ENCODE measurements at regions not wholly inside any gene's neighbourhood (a gene's known extent, or its start where the extent isn't known, plus 50 kb on each side); places are given as distances from the start of the nearest gene placed in this dataset.
"Not testable (repeated sequence)": the region's sequence is repeated elsewhere in the genome, so short reads cannot be mapped to it uniquely, and the experiment has no call there.

DNA sequence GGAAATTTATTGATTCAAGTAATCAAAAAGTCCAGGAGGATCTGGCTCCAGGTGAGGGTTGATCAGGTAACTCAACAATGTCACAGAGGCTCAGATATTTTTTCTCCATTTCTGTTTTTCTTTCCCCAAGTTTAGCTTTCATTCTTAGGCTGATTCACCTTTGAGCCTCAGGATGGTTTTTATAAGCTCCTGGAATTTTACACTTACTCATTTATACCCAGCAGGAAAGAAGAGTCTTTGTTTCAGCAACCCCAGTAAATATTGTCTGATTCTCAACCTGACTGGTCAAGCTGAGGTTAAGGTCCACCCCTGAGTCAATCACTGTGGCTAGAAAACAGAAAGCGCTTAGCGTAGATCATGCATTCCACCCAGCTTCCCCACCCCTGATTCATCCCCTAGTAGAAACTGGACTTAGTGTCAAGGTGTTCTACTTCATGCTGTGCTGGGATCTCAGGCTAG lies 500.6 kb downstream of the KIF4B start:
- no peak for DNase-seq (ENCODE audit: low spot score)

DNA sequence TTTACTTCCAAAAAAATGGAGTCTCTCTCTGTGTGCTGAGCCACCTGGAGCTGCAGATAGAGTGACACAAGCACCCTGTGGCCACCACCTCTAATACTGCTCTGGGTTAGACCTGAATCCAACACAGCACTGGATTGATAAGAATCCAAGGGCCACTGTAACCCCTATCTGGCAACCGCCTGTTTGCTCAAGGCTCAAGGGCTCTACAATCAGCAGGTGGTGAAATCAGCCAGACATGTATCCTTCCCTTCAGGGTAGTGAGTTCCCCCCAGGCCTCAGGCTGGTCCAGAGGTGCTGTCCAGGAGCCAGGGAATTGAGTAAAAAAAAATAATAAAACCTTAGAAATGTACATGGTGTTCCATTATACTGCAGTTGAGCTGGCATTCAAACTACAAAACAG lies 509.0 kb downstream of the KIF4B start:
- no peak for DNase-seq (ENCODE audit: low spot score)

DNA sequence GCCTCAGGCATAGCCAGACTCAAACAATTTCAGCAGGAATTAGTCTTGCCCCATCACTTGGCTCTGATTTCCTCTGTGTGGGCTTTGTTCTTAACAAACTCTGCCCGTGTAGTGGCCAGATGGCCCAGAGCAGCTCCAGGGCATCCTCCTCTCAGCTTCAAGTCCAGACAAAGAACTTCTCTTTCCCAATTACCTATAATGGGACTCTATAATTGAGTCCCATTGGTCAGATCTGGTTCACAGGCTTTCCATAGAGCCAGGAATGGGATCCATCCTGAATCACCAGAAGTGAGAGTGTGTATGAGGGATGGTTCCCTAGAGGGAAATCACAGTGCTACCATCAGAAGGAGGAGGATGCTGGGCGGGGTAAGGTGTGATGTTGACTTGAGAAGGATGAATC lies 515.8 kb downstream of the KIF4B start:
- DNase-seq (ENCODE audit: low spot score) = no peak

DNA sequence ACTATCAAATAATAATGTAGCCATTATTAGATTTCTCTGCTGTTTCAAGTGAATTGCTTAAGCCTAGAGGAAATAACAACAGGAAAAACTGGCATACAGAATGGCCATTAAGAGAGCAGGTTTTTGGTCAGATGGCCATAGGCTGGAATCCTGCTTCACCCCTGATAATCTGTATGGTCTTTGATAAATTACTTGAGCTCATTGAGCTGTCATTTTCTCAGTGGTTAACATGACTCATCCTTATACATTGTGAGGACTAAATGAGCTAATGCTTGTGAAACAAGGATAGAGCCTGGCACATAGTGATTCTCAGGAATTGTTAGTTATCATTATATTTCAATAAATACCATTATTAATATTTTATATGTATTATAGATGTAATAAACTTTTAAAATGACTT lies 516.5 kb downstream of the KIF4B start:
- DNase-seq (ENCODE audit: low spot score) = no peak

DNA sequence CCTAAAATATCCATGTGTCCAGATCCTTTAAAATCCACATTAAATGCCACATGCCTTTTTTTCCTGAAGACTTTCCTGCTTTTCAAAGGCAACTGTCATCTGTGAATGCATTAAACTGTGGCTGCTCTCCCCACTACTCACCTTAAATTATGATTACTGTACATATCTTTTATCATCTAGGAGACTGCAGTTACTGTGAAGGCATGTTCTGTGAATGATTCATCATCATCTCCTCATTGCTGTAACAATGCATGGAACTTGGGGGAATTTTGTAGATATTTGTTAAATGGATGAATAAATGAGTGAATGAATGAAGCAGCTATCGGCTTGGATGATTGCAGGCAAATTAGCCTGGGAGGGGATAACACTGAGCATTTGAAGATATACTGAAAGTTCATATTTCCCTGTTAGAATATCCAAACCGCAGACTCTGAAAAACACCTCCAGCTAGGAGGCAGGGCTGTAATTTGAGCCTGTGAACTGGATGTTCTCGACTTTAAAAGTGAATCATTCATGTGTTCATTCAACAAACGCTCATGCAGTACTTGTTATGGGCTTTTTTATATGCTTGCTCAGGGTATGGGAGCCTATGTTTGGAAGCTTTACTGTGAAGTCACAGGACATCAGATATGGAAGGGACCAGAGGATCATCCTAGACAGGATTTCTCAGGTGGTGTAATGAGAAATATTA lies 519.2 kb downstream of the KIF4B start:
- no peak for DNase-seq (ENCODE audit: low spot score)

DNA sequence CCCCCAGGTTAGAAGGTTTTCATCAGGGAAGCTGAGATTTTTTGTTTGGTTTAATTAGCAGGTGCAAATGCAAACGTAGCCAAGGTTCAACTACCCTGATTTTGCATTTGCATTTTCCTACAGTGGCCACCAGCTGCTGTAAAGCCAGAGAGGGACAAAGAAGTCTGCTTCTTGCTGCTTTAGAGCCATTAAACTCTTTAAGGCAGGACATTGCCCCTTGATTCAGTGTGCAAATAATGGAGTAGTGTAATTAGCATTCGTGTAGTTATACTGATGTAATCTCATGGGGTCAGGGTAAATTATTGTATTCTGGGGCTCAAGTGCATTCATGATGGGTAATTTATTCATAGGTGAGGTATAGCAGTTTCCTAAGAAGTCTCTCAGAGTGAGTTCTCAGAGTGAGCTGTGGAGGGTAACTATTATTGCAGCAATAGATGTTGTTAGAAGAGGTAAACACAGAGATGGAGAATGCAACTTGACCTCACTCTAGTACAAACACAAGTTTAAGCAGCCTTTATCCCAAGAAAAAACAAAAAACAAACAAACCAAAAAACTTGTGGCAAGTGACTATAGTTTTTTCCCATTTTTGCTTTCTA lies 526.5 kb downstream of the KIF4B start:
- DNase-seq (ENCODE audit: low spot score) = no peak

DNA sequence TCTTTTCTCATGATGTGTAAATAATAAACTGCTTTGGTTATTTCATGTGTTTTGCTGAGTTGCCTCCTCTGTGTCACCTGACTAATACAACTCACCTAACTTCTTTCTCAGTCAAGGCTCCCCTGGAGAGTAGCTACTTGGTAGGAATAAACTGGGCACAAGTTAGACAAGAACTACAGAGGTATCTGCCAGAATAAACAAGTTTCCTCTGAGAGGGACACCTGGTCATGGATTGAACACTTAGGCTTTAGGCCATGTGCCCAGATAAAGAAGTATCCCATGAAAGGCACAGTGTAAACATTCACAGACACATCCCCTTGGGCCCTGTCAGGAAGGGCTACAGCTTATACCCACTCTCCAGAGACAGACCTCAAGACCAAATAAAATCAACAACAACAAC lies 532.5 kb downstream of the KIF4B start:
- no peak for DNase-seq (ENCODE audit: low spot score)

DNA sequence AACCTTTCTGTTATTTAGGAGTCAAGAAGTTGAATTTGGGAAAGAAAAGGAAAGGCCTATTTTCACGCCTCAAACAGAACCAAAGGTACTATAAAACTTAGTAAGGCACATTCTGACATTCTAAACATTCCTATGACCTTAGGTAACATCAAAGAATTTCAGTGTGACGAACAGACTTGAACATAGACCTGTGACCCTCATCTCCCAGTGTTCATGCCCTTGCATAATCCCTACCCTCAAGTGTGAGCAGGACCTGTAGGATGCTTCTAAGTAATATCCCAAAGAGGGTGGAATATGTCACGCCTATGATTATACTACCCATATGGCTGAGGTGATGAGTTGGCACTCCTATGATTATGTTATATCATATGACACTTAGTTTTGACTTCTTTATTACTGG lies 540.9 kb downstream of the KIF4B start:
- no peak for DNase-seq (ENCODE audit: low spot score)

DNA sequence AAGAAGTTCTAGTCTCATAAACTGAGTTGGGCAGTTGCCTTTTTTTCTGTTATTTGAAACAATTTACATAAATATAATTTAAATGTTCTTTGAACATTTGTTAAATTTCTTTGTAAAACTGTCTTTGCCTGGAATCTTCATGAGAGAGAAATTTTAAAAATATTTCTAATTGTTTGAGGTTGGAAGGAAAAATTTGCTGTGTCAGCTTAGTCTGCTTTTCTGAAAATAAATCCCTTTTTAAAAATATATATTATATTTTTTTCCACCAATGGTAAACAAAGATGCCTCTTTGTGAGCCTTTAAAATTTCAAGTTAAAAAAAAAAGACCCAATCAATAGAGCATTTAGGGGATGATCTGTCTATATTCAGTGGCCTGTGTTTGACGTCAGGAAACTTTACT lies 542.7 kb downstream of the KIF4B start:
- DNase-seq (ENCODE audit: low spot score) = no peak

DNA sequence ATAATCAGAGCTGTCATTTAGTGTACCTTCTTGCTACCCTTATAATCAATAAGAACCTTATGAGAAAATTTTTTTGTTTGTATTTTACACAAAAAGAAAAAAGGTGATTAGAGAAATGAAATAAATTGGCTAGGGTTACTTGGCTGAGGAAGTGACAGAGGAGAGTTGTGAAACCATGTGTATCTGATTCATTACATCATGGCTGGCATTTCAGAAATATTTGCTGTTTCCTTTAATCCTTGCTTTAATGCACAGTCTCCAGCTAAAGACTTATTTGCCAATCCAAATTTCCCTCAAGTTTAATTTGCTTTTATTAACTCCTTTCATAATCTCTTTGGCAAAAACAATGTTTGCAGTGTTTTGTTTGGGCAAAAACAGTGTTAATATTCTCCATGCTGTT lies 543.1 kb downstream of the KIF4B start:
- no peak for DNase-seq (ENCODE audit: low spot score)

DNA sequence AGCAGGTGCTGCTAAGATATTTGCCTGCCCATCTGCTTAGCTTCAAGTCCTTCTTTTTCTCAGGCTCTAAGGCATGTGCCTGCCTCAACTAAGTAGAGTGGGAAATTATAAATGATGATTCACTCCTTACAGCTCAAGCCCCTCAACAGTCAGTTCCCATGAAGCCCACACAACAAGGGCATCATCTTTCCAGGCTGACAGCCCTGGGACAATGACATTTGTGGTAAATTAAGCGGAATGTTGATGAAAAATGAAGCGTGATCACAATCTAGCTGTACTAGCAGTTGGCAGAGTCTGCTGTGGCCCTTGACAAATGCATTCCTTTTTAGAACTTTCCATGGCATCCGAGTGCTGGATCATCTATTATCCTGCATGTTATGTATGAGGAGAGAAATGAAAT lies 548.6 kb downstream of the KIF4B start:
- no peak for DNase-seq (ENCODE audit: low spot score)

DNA sequence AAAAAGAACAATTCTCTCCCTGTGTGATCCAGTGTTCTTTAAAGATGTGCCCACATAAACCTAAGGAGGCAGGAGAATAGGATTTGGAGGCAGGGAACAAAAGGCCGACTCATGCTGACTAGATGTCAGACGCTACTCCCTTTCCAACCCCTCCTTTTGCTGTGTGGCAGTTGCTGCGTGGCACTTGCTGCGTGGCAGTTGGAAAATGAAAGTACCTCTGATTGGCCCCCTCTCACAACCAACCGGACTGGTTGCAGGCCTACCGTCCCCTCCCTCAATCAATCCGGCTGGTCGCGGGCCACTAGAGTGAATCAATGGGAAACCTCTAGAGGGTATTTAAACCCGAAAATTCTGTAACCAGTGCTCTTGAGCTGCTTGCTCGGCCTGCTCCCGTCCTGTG lies 551.0 kb downstream of the KIF4B start:
- no peak for DNase-seq (ENCODE audit: low spot score)

DNA sequence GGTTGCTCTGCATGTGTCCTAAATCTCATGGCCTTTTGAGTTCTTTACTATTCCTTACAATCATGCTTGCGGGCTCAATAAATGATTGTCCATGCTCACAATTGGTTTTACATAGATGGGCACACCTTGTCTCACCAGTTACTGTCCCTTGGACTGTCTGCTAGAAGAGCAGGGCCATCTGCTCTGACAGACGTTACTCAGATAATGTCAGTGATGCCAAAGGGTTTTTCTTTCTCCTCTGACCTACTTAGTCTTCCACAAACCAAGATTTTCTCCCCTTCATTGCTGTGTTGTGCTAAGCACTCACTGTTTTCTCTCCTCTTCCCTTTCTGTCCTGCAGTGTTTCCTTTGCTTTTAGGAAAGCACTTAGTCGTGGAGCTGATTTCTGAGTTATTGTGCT lies 562.3 kb downstream of the KIF4B start:
- DNase-seq (ENCODE audit: low spot score) = no peak

DNA sequence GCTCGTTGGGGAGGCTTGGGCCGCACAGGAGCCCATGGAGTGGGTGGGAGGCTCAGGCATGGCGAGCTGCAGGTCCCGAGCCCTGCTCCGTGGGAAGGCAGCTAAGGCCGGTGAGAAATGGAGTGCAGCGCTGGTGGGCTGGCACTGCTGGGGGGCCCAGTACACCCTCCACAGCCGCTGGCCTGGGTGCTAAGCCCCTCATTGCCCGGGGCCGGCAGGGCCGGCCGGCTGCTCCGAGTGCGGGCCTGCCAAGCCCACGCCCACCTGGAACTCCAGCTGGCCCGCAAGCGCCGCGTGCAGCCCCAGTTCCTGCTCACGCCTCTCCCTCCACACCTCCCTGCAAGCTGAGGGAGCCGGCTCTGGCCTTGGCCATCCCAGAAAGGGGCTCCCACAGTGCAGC lies 573.3 kb downstream of the KIF4B start:
- DNase-seq (ENCODE audit: low spot score) = not testable (repeated sequence)

DNA sequence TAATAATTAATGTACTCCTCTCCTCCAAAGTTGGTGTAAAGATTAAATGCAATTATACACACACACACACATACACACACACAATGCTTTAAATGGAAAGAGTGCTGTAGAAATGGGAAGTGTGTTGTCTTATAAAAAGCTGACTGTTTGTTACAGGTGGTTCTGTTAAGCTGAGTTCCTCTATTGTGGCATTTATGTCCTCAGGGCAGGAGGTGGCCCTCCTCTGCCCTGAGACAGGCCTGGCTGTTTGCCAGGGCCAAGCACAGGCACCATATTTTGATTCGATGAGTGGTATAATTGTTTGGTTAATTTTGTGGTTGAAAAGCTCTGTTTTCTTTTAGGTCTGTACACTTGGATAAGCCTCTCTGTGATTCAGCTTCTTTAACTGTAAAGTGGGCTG lies 573.9 kb downstream of the KIF4B start:
- no peak for DNase-seq (ENCODE audit: low spot score)

DNA sequence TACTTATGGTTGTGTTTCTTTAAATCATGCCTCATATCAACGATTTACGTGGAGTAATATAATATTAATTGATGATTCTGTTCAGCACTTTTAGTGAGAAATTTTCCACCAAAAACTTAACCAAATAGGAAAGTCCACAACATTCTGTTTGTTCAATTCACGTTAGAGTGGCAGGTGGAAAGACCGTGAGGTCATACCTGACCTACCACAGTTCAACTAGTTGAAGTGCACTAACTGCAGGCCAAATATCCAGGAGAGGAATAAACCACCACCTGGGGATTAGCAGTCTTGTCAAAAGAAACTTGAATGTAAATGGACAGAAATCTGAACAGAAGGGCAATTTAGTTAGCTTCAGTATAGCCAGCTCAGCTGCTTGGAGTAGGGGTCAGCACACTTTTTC lies 577.7 kb downstream of the KIF4B start:
- no peak for DNase-seq (ENCODE audit: low spot score)

DNA sequence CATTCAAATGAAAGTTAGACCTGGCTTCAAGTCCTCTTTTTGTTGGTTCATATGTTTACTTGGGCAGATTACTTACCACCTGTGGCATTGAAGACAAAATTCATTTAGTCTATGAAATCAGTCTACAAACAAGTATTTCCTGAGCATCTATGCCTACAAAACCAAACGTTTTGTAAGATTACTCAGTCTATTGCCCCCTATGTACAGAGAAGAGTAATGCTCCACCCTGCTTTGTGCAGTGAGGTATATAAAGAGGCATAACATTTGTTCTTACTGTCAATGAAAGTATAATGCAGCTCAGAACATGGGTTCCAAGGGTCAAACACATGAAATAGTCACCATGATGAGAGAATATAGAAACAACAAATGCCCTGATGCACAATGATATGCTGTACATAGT lies 580.7 kb downstream of the KIF4B start:
- DNase-seq (ENCODE audit: low spot score) = no peak

DNA sequence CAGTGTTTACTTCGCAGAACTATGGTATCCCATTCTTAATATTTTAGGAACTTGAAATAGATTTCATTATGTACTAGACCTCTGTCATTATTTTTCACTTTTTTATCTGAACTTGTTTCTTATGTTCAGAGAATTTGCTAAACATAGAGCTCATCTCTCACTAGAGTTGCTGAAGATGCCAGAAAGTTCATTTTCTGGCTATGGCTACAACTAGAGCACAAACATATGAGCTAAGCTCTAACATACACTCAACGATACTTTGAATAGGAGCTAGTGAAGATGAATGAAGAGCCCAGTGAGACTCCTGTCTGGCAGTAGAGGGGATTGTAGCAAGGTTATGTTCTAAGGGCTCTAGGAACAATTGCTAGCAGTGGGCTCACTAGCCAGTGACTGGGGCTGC lies 582.2 kb downstream of the KIF4B start:
- DNase-seq (ENCODE audit: low spot score) = no peak

DNA sequence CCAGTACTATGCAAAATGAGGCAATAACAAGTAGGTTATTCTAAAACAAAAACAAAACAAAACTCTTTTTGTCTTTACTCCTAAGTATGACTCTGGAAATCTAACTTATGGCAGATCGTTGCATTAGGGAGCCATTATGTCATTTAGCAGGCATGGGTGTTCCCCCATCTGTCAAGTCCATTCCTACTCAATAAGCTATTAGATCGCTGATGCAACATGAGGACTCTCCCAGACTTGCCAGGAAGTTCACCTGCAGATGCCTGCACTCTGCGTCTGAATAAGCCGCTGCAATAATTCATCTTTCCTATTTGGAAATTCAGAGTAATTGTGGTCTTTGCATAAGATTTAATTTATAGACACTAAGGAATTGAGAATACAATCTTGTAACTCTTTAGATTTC lies 585.0 kb downstream of the KIF4B start:
- no peak for DNase-seq (ENCODE audit: low spot score)

DNA sequence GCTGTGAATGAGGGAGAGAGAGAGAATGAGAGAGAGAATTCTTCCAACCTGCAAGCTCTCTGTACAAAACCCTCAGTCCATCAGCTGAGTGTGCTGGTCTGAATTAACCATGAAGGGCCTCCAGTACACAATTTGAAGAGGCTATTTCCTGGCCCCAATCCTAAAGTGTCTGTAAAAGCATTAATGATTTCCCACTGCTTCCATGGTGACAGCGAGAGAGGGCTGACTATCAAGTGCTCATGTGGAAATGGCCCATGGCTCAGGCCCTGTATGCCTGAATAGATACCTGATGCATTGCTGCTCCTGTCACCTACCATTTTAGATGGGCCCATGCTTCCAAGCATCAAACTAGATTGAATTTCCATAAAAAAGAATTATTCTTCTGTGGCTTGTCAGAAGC lies 592.4 kb downstream of the KIF4B start:
- no peak for DNase-seq (ENCODE audit: low spot score)

DNA sequence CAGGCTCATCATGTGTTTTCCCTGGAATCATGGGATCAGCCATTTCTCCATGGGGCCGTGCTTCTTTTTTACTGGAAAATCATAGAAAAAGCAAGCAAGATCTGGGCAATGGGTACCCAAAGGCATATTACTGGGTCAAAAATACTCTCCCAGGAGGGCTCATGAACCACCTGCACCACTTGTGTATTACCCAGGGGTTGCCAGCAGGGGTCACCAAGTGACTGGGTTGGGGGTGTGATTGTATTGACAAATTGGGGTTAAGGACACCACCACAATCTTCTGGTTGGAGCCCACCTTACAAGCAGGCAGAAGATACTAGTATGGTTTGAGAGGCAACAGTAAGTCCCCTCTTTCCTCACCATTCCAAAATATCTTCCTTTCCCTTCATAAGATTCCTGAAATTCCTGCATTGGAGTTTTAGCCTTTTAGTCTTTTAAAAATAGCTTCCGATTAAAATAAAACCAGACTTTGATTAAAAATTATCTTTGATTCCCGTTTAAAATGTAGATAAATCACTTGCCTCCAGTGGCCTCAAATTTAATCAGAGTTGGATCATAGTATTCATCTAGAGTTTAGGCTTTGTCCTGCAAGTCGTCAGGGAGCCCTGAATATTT lies 603.3 kb downstream of the KIF4B start:
- DNase-seq (ENCODE audit: low spot score) = peak; percentile 19

DNA sequence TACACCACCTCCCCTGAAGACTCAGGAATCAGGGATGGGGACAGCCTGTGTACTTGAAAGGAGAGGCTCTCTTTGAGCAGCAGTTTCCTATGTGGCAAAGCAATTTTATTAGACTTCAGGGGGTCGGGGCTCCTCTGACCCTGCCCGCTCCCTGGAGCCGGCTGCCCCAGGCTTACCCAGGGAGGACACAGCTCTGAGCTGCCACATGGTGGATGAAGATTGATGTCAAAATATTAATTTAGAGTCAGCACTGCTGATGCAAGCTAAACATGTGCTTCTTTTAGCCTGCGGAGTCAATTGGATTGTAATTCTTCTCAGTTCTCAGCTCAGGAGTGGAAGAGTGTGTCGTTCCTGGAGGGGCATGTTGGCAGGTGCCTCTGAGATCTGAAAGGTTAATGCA lies 606.1 kb downstream of the KIF4B start:
- no peak for DNase-seq (ENCODE audit: low spot score)

DNA sequence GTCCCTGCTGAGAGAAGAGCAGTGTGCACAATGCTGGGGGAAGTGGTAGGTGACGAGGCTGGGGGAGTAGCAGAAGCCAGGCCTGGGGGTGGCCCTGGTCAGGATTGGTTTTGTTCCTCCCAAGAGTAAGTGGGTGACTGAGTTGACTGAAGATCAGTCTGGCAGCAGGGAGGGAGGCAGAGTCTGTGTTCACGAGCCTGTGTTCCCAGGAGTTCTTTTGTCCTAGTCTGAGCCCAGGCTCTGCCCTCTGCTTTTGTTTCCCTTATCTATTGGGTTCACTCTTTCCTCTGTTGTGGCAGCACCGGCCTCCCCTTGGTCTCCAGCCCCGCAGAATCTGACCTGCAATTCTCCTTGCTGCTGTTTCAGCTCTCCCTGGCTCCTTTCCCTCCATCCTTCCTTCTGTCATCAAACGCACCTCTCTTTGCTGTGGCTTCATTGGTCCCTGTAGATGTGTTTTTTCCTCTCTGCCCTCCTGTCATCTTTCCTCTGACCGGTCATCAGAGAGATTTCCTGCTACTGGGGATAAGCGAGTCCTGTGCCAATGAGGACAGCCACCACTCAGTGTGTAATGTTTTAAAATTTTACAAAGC lies 607.4 kb downstream of the KIF4B start:
- no peak for DNase-seq (ENCODE audit: low spot score)

All from CD4-positive, alpha-beta T cell treated with Interleukin-6 at 100 ng/mL for 8 hours (primary cell).